ENCODE measurements at regions not wholly inside any gene's neighbourhood (a gene's known extent, or its start where the extent isn't known, plus 50 kb on each side); places are given as distances from the start of the nearest gene placed in this dataset.
"Not testable (repeated sequence)": the region's sequence is repeated elsewhere in the genome, so short reads cannot be mapped to it uniquely, and the experiment has no call there.

GRCh38 chr5:2068531-2068930 lies 185.8 kb upstream of the IRX4 start:
- H3K4me3 ChIP-seq (ENCODE audit: low read length), result no peak overlapping the region
- DNase-seq (ENCODE audit: low read depth), result no peak
- no peak for TF ChIP-seq CTCF (conservative IDR thresholded peaks at IDR 0.05; ENCODE audit: low read length)

DNA sequence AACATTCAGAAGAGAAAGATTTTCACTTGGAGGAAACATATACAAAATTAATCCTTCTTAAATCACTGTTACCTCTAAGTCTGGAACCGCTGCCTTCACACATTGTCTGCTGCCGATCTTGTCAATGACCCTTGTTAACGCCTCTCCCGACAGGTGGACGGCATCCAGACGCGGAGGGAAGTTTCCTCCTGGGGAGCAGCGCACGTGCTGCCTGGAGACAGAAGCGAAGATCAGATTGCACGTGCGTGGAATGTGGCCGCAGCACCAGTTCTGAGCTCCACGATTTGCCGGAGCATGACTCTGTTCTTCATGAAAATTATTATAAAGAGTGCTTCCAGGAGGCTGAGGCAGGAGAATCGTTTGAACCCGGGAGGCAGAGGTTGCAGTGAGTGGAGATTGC lies 183.6 kb upstream of the IRX4 start:
- DNase-seq (ENCODE audit: low read depth), result no peak
- H3K4me3 ChIP-seq (ENCODE audit: low read length), result no peak overlapping the region
- TF ChIP-seq CTCF (conservative IDR thresholded peaks at IDR 0.05; ENCODE audit: low read length), result no peak

GRCh38 chr5:2063380-2063779 lies 180.7 kb upstream of the IRX4 start:
- DNase-seq (ENCODE audit: low read depth); H3K4me3 ChIP-seq (ENCODE audit: low read length): not testable (repeated sequence)

DNA sequence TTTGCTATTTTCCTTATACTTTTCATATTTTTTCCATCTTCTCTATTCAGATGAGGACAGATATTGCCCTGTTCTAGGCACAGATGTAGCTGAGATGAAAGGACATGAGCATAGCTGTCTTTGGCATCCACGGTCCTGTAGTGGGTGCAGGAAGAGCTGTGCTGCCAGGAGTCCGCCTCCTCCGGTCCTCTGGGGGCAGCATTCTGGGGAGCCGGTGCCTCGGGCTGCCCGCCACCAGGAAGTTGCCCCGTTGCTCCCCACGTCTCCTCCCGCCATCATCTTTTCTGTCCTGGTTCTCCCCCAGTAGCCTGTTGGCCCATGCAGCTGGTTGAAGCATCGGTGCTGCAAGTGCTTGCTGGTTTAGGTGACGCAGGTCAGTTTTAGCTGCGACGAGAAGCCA lies 170.0 kb upstream of the IRX4 start:
- H3K4me3 ChIP-seq (ENCODE audit: low read length), result no peak overlapping the region
- DNase-seq (ENCODE audit: low read depth), result no peak
- TF ChIP-seq CTCF (conservative IDR thresholded peaks at IDR 0.05; ENCODE audit: low read length), result no peak

DNA sequence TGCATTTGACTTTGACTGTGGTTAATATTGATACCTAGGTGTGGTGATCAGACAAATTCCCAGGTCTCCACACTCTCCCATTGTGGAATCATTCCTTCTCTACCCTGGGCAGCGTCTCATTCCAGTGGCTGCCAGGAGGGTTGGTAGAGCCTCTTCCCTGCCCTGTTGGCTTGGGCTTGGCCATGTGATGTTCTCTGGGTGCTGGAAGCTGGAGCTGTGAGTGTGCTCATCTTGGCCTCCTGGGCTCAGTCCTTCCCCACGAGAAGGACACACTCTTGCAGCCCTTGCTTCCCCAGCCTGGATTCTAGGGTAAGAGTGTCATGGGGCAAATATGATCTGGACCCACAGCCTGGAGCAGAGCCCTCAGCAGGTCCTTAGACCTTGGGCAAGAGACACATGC lies 167.2 kb upstream of the IRX4 start:
- no peak for TF ChIP-seq CTCF (conservative IDR thresholded peaks at IDR 0.05; ENCODE audit: low read length)
- no peak for DNase-seq (ENCODE audit: low read depth)
- H3K4me3 ChIP-seq (ENCODE audit: low read length), result no peak overlapping the region

GRCh38 chr5:2048664-2049063 lies 165.9 kb upstream of the IRX4 start:
- DNase-seq (ENCODE audit: low read depth), result no peak
- H3K4me3 ChIP-seq (ENCODE audit: low read length), result no peak overlapping the region
- TF ChIP-seq CTCF (conservative IDR thresholded peaks at IDR 0.05; ENCODE audit: low read length), result no peak

DNA sequence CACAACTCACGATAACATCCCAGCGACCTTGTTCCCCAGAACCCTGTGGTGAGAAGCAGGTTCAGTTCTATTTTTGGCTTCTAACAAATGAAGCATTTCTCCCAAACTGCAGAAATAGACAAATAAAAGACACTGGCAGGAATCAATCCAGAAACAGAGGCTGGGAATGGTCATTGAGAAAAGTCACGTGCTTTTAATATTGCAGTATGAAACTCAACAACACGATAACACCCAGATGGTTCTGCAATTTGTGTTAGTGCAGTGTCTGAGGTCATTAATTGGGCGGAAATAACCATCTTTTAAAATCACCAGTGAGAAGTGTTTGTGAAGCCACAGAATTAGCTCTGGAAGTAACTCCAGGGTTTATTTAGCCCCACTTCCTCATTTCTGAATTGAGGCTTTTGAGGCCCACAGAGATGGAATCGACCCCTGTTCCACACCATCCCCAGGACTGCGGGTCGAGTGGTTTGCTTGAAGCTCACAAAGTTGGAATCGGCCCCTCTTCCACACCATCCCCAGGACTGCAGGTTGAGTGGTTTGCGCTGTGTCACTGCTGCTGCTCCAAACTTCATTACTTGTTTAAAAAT lies 164.7 kb upstream of the IRX4 start:
- no peak for DNase-seq (ENCODE audit: low read depth)
- H3K4me3 ChIP-seq (ENCODE audit: low read length), result no peak overlapping the region
- TF ChIP-seq CTCF (conservative IDR thresholded peaks at IDR 0.05; ENCODE audit: low read length), result no peak

DNA sequence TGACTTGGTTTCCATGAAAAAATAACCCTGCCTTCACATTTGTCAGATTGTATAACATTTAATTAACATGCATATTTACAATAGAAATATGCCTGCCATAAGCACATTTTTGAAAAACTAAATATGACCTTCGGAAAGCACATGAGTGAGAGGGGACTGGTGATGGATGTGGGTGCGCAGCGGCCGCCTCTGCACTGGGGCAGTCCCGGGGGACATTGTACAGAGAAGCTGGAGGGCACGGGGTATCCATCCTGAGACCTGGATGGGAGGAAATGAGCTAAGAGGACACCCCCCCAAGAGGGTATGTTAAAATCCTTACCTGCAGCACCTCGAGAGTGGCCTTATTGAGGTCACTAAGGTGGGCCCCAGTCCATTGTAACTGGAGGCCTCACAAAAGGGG lies 161.3 kb upstream of the IRX4 start:
- no peak overlapping the region for H3K4me3 ChIP-seq (ENCODE audit: low read length)
- TF ChIP-seq CTCF (conservative IDR thresholded peaks at IDR 0.05; ENCODE audit: low read length), result no peak
- DNase-seq (ENCODE audit: low read depth), result no peak

Measured in AG10803 (cell line).